ENCODE measurements at regions not wholly inside any gene's neighbourhood (a gene's known extent, or its start where the extent isn't known, plus 50 kb on each side); places are given as distances from the start of the nearest gene placed in this dataset.
"Not testable (repeated sequence)": the region's sequence is repeated elsewhere in the genome, so short reads cannot be mapped to it uniquely, and the experiment has no call there.

- H3K4me3 ChIP-seq (ENCODE audit: insufficient read depth, low read length, poor library complexity, severe bottlenecking) = no peak overlapping the region
- H3K9me2 ChIP-seq (replicated peaks; ENCODE audit: insufficient read depth, low read length) = no peaks in the 10 kb centered on the region
- no peaks in the 10 kb centered on the region for H4K20me1 ChIP-seq (ENCODE audit: low read depth, low read length)
- H3F3A ChIP-seq (ENCODE audit: insufficient read depth) = no peaks in the 10 kb centered on the region
- no peaks in the 10 kb centered on the region for H3K36me3 ChIP-seq (ENCODE audit: low read length)
- no peak overlapping the region for H3K4me2 ChIP-seq (ENCODE audit: low read depth, low read length, poor library complexity, severe bottlenecking)
- no peaks in the 10 kb centered on the region for H3K27me3 ChIP-seq (ENCODE audit: low read length)
- H3K79me2 ChIP-seq (ENCODE audit: insufficient read depth, low read length) = no peaks in the 10 kb centered on the region
- TF ChIP-seq CTCF (IDR thresholded peaks at IDR 0.05; ENCODE audit: insufficient read depth, low read length, poor library complexity, severe bottlenecking) (no peak), EZH2phosphoT487 (conservative IDR thresholded peaks at IDR 0.05; ENCODE audit: low read length) (no peak)
- H3K27ac ChIP-seq (ENCODE audit: low read depth, low read length) = no peak overlapping the region
- no peaks in the 10 kb centered on the region for H3K9me3 ChIP-seq (ENCODE audit: insufficient read depth, low read length)
- no peak overlapping the region for H3K9ac ChIP-seq (ENCODE audit: low read length)
- no peak overlapping the region for H2AFZ ChIP-seq (ENCODE audit: low read depth, low read length, severe bottlenecking)
Observed at GRCh38 chr7:125193263-125193662, 263.6 kb upstream of the POT1 start.

- H3K9me3 ChIP-seq (ENCODE audit: insufficient read depth, low read length) = no peaks in the 10 kb centered on the region
- H2AFZ ChIP-seq (ENCODE audit: low read depth, low read length, severe bottlenecking) = no peak overlapping the region
- no peaks in the 10 kb centered on the region for H4K20me1 ChIP-seq (ENCODE audit: low read depth, low read length)
- no peaks in the 10 kb centered on the region for H3K36me3 ChIP-seq (ENCODE audit: low read length)
- no peaks in the 10 kb centered on the region; the same call in 1 of the 2 replicates for H3K9me2 ChIP-seq (replicated peaks; ENCODE audit: insufficient read depth, low read length)
- no peaks in the 10 kb centered on the region for H3K79me2 ChIP-seq (ENCODE audit: insufficient read depth, low read length)
- no peaks in the 10 kb centered on the region for H3F3A ChIP-seq (ENCODE audit: insufficient read depth)
- H3K27ac ChIP-seq (ENCODE audit: low read depth, low read length) = no peak overlapping the region
- no peak overlapping the region for H3K4me3 ChIP-seq (ENCODE audit: insufficient read depth, low read length, poor library complexity, severe bottlenecking)
- H3K27me3 ChIP-seq (ENCODE audit: low read length) = no peaks in the 10 kb centered on the region
- H3K9ac ChIP-seq (ENCODE audit: low read length) = no peak overlapping the region
- no peak overlapping the region for H3K4me2 ChIP-seq (ENCODE audit: low read depth, low read length, poor library complexity, severe bottlenecking)
- no peak for TF ChIP-seq EZH2phosphoT487 (conservative IDR thresholded peaks at IDR 0.05; ENCODE audit: low read length)
- no peak for TF ChIP-seq CTCF (IDR thresholded peaks at IDR 0.05; ENCODE audit: insufficient read depth, low read length, poor library complexity, severe bottlenecking)
Observed at GRCh38 chr7:125184801-125185200, 255.2 kb upstream of the POT1 start.

GRCh38 chr7:125181569-125182267 lies 252.1 kb upstream of the POT1 start:
- H3K79me2 ChIP-seq (ENCODE audit: insufficient read depth, low read length); H3K9ac ChIP-seq (ENCODE audit: low read length); H3K4me2 ChIP-seq (ENCODE audit: low read depth, low read length, poor library complexity, severe bottlenecking); H3K36me3 ChIP-seq (ENCODE audit: low read length); H4K20me1 ChIP-seq (ENCODE audit: low read depth, low read length); H3K4me3 ChIP-seq (ENCODE audit: insufficient read depth, low read length, poor library complexity, severe bottlenecking); H2AFZ ChIP-seq (ENCODE audit: low read depth, low read length, severe bottlenecking); H3K27me3 ChIP-seq (ENCODE audit: low read length); H3K9me2 ChIP-seq (replicated peaks; ENCODE audit: insufficient read depth, low read length); H3K27ac ChIP-seq (ENCODE audit: low read depth, low read length); H3F3A ChIP-seq (ENCODE audit: insufficient read depth); H3K9me3 ChIP-seq (ENCODE audit: insufficient read depth, low read length): not testable (repeated sequence)

- no peak overlapping the region for H2AFZ ChIP-seq (ENCODE audit: low read depth, low read length, severe bottlenecking)
- H3K9ac ChIP-seq (ENCODE audit: low read length) = no peak overlapping the region
- no peaks in the 10 kb centered on the region for H3K79me2 ChIP-seq (ENCODE audit: insufficient read depth, low read length)
- no peaks in the 10 kb centered on the region for H3K9me3 ChIP-seq (ENCODE audit: insufficient read depth, low read length)
- no peaks in the 10 kb centered on the region for H3K9me2 ChIP-seq (replicated peaks; ENCODE audit: insufficient read depth, low read length)
- H3K36me3 ChIP-seq (ENCODE audit: low read length) = no peaks in the 10 kb centered on the region
- no peaks in the 10 kb centered on the region for H4K20me1 ChIP-seq (ENCODE audit: low read depth, low read length)
- TF ChIP-seq EZH2phosphoT487 (conservative IDR thresholded peaks at IDR 0.05; ENCODE audit: low read length) (no peak), CTCF (IDR thresholded peaks at IDR 0.05; ENCODE audit: insufficient read depth, low read length, poor library complexity, severe bottlenecking) (no peak)
- no peaks in the 10 kb centered on the region for H3K27me3 ChIP-seq (ENCODE audit: low read length)
- H3K4me3 ChIP-seq (ENCODE audit: insufficient read depth, low read length, poor library complexity, severe bottlenecking) = no peak overlapping the region
- no peak overlapping the region for H3K4me2 ChIP-seq (ENCODE audit: low read depth, low read length, poor library complexity, severe bottlenecking)
- H3K27ac ChIP-seq (ENCODE audit: low read depth, low read length) = no peak overlapping the region
- H3F3A ChIP-seq (ENCODE audit: insufficient read depth) = no peaks in the 10 kb centered on the region
Observed at GRCh38 chr7:125173571-125173970, 243.9 kb upstream of the POT1 start.
